ENCODE measurements at regions not wholly inside any gene's neighbourhood (a gene's known extent, or its start where the extent isn't known, plus 50 kb on each side); places are given as distances from the start of the nearest gene placed in this dataset.

DNA sequence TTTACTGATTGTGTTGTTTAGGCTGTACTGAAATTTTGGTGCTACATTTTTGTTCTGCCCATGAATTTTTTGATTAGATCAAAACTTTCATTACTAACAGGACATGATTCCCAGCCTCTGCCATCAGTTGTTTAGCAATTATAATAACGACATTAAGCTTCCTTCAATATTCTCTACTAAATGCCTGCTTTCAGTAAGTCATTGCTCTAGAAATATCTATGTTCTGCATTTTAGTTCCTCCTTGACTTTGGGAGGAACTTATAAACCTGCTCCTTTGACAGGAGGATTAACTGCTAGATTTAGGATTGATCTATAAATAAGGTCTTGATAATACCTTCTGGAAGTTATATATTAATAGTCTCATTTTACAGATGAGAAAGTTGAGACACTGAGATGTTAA is 269.1 kb downstream of the RAP2B start:
- Histone ChIP-seq H3K4me3 (replicated peaks in 1 of 4; ENCODE audit: control extremely low read depth in 1 of 4, insufficient read depth in 1 of 4, low read depth in 3 of 4, low read length in 4 of 4) (no peak overlapping the region), H3K36me3 (ENCODE audit: control insufficient read depth, insufficient read depth, low read length) (no peaks in the 10 kb centered on the region), H3K27ac (ENCODE audit: insufficient read depth, low read length) (no peak overlapping the region), H4K20me1 (ENCODE audit: control insufficient read depth, extremely low read depth, insufficient read depth, low read length) (no peaks in the 10 kb centered on the region), H3K4me1 (ENCODE audit: control insufficient read depth, extremely low read depth, insufficient read depth, low read length) (no peaks in the 10 kb centered on the region), H3K9ac (ENCODE audit: insufficient read depth, low read length) (no peak overlapping the region), H2AFZ (ENCODE audit: low read length) (no peak overlapping the region), H3K4me2 (ENCODE audit: extremely low read depth, insufficient read depth, low read length) (no peak overlapping the region), H3K9me3 (ENCODE audit: control insufficient read depth, insufficient read depth, low read depth, low read length) (no peaks in the 10 kb centered on the region), H3K79me2 (ENCODE audit: control insufficient read depth, insufficient read depth, low read length) (no peaks in the 10 kb centered on the region), H3K27me3 (ENCODE audit: control insufficient read depth, insufficient read depth, low read length) (no peaks in the 10 kb centered on the region)
- TF ChIP-seq EZH2 (IDR thresholded peaks at IDR 0.05; ENCODE audit: low read length, missing control alignments) = no peak
- TF ChIP-seq, protein P1, sequence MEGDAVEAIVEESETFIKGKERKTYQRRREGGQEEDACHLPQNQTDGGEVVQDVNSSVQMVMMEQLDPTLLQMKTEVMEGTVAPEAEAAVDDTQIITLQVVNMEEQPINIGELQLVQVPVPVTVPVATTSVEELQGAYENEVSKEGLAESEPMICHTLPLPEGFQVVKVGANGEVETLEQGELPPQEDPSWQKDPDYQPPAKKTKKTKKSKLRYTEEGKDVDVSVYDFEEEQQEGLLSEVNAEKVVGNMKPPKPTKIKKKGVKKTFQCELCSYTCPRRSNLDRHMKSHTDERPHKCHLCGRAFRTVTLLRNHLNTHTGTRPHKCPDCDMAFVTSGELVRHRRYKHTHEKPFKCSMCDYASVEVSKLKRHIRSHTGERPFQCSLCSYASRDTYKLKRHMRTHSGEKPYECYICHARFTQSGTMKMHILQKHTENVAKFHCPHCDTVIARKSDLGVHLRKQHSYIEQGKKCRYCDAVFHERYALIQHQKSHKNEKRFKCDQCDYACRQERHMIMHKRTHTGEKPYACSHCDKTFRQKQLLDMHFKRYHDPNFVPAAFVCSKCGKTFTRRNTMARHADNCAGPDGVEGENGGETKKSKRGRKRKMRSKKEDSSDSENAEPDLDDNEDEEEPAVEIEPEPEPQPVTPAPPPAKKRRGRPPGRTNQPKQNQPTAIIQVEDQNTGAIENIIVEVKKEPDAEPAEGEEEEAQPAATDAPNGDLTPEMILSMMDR (conservative IDR thresholded peaks at IDR 0.05 in 1 of 2, IDR thresholded peaks at IDR 0.05 in 1 of 2; ENCODE audit: low read depth in 1 of 2, low read length in 2 of 2) = no peak
- no peak for DNase-seq (ENCODE audit: low read depth in 2 of 2)

DNA sequence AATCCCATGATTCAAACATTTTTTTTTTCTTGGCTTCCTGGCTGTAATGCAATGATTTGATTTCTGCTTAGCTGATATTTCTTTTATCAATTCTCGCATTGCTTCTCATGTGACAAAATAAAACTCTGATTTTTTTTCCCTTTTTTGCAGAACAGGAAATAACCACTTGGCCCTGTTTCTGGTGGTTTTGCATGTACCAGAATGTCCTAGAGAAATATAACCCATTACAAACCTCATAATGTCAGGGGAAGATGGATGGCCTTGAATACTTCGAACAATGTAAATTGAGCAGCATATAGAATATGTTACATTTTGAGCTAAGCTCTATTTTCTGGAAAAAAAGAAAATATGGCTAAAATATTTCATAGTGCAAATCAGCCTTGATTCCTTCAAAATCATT is 275.6 kb downstream of the RAP2B start:
- Histone ChIP-seq H4K20me1 (ENCODE audit: control insufficient read depth, extremely low read depth, insufficient read depth, low read length) (no peaks in the 10 kb centered on the region), H3K4me1 (ENCODE audit: control insufficient read depth, extremely low read depth, insufficient read depth, low read length) (no peaks in the 10 kb centered on the region), H3K4me3 (replicated peaks in 1 of 4; ENCODE audit: control extremely low read depth in 1 of 4, insufficient read depth in 1 of 4, low read depth in 3 of 4, low read length in 4 of 4) (no peak overlapping the region), H3K9me3 (ENCODE audit: control insufficient read depth, insufficient read depth, low read depth, low read length) (no peaks in the 10 kb centered on the region), H3K9ac (ENCODE audit: insufficient read depth, low read length) (no peak overlapping the region), H3K36me3 (ENCODE audit: control insufficient read depth, insufficient read depth, low read length) (no peaks in the 10 kb centered on the region), H3K79me2 (ENCODE audit: control insufficient read depth, insufficient read depth, low read length) (no peaks in the 10 kb centered on the region), H2AFZ (ENCODE audit: low read length) (no peak overlapping the region), H3K27ac (ENCODE audit: insufficient read depth, low read length) (no peak overlapping the region), H3K4me2 (ENCODE audit: extremely low read depth, insufficient read depth, low read length) (no peak overlapping the region), H3K27me3 (ENCODE audit: control insufficient read depth, insufficient read depth, low read length) (no peaks in the 10 kb centered on the region)
- DNase-seq (ENCODE audit: low read depth in 2 of 2) = no peak
- TF ChIP-seq EZH2 (IDR thresholded peaks at IDR 0.05; ENCODE audit: low read length, missing control alignments) = no peak
- TF ChIP-seq, protein P1 (conservative IDR thresholded peaks at IDR 0.05 in 1 of 2, IDR thresholded peaks at IDR 0.05 in 1 of 2; ENCODE audit: low read depth in 1 of 2, low read length in 2 of 2) = no peak

DNA sequence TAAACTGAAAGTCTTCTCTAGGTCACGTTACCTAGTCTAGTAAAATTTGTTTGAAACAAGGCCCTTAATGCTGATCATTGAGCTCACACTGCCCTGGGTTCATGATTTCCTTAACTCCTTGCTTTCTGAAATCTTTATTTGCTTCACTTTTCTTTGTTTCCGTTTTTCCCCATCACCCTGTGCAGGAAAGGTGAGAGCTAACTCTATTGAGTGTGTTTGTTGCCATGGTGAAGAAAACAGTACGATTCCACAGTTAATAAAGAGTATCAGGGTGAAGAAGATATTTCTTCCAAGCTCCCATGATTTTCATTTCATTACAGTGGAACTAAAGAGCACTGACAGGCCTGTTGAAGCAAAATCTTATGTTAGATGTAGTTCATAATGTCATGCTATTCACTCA is 276.2 kb downstream of the RAP2B start:
- no peak overlapping the region for H3K27ac ChIP-seq (ENCODE audit: insufficient read depth, low read length)
- no peaks in the 10 kb centered on the region for H4K20me1 ChIP-seq (ENCODE audit: control insufficient read depth, extremely low read depth, insufficient read depth, low read length)
- no peak overlapping the region for H3K4me3 ChIP-seq (replicated peaks in 1 of 4; ENCODE audit: control extremely low read depth in 1 of 4, insufficient read depth in 1 of 4, low read depth in 3 of 4, low read length in 4 of 4)
- H2AFZ ChIP-seq (ENCODE audit: low read length) = no peak overlapping the region
- TF ChIP-seq EZH2 (IDR thresholded peaks at IDR 0.05; ENCODE audit: low read length, missing control alignments) = no peak
- TF ChIP-seq, protein P1 (conservative IDR thresholded peaks at IDR 0.05 in 1 of 2, IDR thresholded peaks at IDR 0.05 in 1 of 2; ENCODE audit: low read depth in 1 of 2, low read length in 2 of 2) = no peak
- H3K9me3 ChIP-seq (ENCODE audit: control insufficient read depth, insufficient read depth, low read depth, low read length) = no peaks in the 10 kb centered on the region
- H3K36me3 ChIP-seq (ENCODE audit: control insufficient read depth, insufficient read depth, low read length) = no peaks in the 10 kb centered on the region
- no peaks in the 10 kb centered on the region for H3K27me3 ChIP-seq (ENCODE audit: control insufficient read depth, insufficient read depth, low read length)
- no peaks in the 10 kb centered on the region for H3K79me2 ChIP-seq (ENCODE audit: control insufficient read depth, insufficient read depth, low read length)
- no peak overlapping the region for H3K4me2 ChIP-seq (ENCODE audit: extremely low read depth, insufficient read depth, low read length)
- DNase-seq (ENCODE audit: low read depth in 2 of 2) = no peak
- H3K4me1 ChIP-seq (ENCODE audit: control insufficient read depth, extremely low read depth, insufficient read depth, low read length) = no peaks in the 10 kb centered on the region
- no peak overlapping the region for H3K9ac ChIP-seq (ENCODE audit: insufficient read depth, low read length)

Data from fibroblast of lung (primary cell).